OCI-LY3 (cell line): ENCODE measurements at regions not wholly inside any gene's neighbourhood (a gene's known extent, or its start where the extent isn't known, plus 50 kb on each side); places are given as distances from the start of the nearest gene placed in this dataset.

Experiments used
- EZH2phosphoT487 ChIP-seq: fragments of 200-600 bp; shearing (Covaris generic); IDR thresholded peaks from 2 replicates; pipeline ENCODE4 v1.6.1; 2018; ENCODE audit warnings: antibody characterized with exemption, mixed run types, low read depth
- TF ChIP-seq, protein P1 (sequence below): fragments of 200-600, 300-600 bp; sonication (generic); IDR thresholded peaks from 2 replicates; pipeline ENCODE4 v1.5.1; 2014; ENCODE audit warnings: antibody characterized with exemption, low read length, low read depth

DNA sequence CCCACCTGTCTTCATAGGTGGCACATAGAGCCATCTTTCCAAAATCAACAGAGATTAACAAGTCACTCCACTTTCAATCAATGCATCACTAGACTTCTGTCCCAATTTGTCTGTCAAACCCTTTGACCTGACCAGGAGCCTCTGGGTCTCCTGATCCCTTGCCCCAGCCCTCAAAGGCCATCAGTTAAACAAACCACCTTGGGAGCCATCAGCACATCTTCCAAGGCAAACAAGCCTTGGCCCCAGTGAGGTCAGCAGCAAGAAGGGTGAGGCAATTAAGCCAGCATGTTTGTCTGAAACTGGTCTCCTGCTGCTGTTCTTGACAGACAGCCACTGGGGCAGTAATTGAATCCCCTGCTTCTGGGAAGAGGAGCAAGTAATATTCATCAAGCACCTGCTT is 742.8 kb upstream of the TBX3 start:
- no peak for TF ChIP-seq EZH2phosphoT487
- TF ChIP-seq, protein P1, sequence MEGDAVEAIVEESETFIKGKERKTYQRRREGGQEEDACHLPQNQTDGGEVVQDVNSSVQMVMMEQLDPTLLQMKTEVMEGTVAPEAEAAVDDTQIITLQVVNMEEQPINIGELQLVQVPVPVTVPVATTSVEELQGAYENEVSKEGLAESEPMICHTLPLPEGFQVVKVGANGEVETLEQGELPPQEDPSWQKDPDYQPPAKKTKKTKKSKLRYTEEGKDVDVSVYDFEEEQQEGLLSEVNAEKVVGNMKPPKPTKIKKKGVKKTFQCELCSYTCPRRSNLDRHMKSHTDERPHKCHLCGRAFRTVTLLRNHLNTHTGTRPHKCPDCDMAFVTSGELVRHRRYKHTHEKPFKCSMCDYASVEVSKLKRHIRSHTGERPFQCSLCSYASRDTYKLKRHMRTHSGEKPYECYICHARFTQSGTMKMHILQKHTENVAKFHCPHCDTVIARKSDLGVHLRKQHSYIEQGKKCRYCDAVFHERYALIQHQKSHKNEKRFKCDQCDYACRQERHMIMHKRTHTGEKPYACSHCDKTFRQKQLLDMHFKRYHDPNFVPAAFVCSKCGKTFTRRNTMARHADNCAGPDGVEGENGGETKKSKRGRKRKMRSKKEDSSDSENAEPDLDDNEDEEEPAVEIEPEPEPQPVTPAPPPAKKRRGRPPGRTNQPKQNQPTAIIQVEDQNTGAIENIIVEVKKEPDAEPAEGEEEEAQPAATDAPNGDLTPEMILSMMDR, result no peak
